CD4-positive, alpha-beta T cell (primary cell): ENCODE measurements at regions not wholly inside any gene's neighbourhood (a gene's known extent, or its start where the extent isn't known, plus 50 kb on each side); places are given as distances from the start of the nearest gene placed in this dataset.

ENCODE experiments used
- ATAC-seq: fragments of 200-7000 bp; cut with Tn5 transposase; one replicate; pipeline ENCODE4 v1.10.0; 2022; ENCODE audit warnings: mild to moderate bottlenecking; ENCODE audit not compliant: poor library complexity
- CTCF ChIA-PET: fragments of 350-600 bp; sonication (Branson Sonifier 250); formaldehyde crosslinking; loops from one replicate; lab custom pipeline; 2021; ENCODE audit warnings: antibody characterized with exemption, inconsistent platforms; lab: Charles Lee
- POLR2A ChIA-PET: fragments of 350-600 bp; sonication (Branson Sonifier 250); formaldehyde crosslinking; loops from one replicate; lab custom pipeline; 2021; ENCODE audit warnings: antibody characterized with exemption, inconsistent platforms; lab: Charles Lee
- DNase-seq, 14 experiments: peaks; one replicate each; pipeline ENCODE4 v3.0.0-alpha.2; 2013 to 2020; ENCODE audit warnings: mixed read lengths in 2 of 14
- H3K27ac ChIP-seq, 2 donors: one replicate each; pipeline versions ENCODE4 v1.5.1 to v1.7.0; 2013; ENCODE audit warnings: low read length in 2 of 2, low read depth in 1 of 2, mild to moderate bottlenecking in 1 of 2
- H3K27me3 ChIP-seq, 2 experiments: 1 replicate in 1 of 2; 2 replicates in 1 of 2; pipeline versions ENCODE4 v1.6.1 to v1.7.0; 2013; ENCODE audit warnings: low read length in 2 of 2, control low read depth in 1 of 2, mild to moderate bottlenecking in 1 of 2, moderate library complexity in 1 of 2; ENCODE audit not compliant: insufficient read depth in 2 of 2, control insufficient read depth in 1 of 2
- H3K36me3 ChIP-seq: one replicate; pipeline ENCODE4 v1.6.1; 2013; ENCODE audit warnings: low read length, control low read depth; ENCODE audit not compliant: insufficient read depth
- H3K4me1 ChIP-seq: one replicate; pipeline ENCODE4 v1.6.1; 2013; ENCODE audit warnings: low read length, control low read depth; ENCODE audit not compliant: insufficient read depth
- H3K4me3 ChIP-seq: one replicate; pipeline ENCODE4 v1.5.1; 2013; ENCODE audit warnings: mild to moderate bottlenecking, low read length, moderate library complexity
- H3K9me3 ChIP-seq, 2 experiments: 1 replicate in 1 of 2; 2 replicates in 1 of 2; pipeline versions ENCODE4 v1.6.1 to v1.7.0; 2013; ENCODE audit warnings: low read length in 2 of 2, mild to moderate bottlenecking in 2 of 2, control low read depth in 1 of 2, moderate library complexity in 1 of 2; ENCODE audit not compliant: control insufficient read depth in 1 of 2, insufficient read depth in 1 of 2
- H3K27ac Mint-ChIP-seq: one replicate; pipeline ENCODE4 v1.8.0; 2020; ENCODE audit warnings: mixed read lengths
- H3K27me3 Mint-ChIP-seq: one replicate; pipeline ENCODE4 v1.8.0; 2021; ENCODE audit warnings: mixed read lengths
- H3K36me3 Mint-ChIP-seq: one replicate; pipeline ENCODE4 v1.8.0; 2021; ENCODE audit warnings: low read depth, mixed read lengths
- H3K4me1 Mint-ChIP-seq: one replicate; pipeline ENCODE4 v1.8.0; 2021; ENCODE audit warnings: low read depth, mixed read lengths
- H3K4me3 Mint-ChIP-seq: one replicate; pipeline ENCODE4 v1.8.0; 2020; ENCODE audit warnings: mild to moderate bottlenecking, mixed read lengths
- H3K9me3 Mint-ChIP-seq: one replicate; pipeline ENCODE4 v1.8.0; 2020; ENCODE audit warnings: mixed read lengths
- CTCF ChIP-seq: fragments of 200-600 bp; IDR thresholded peaks from one replicate; pipeline ENCODE4 v1.8.0; 2022; ENCODE audit warnings: antibody characterized with exemption, mild to moderate bottlenecking
- intact Hi-C, 2 experiments: fragments of 100-400 bp; cut with DNase I in 1 of 2; cut with micrococcal nuclease in 1 of 2; formaldehyde crosslinking; loops; one replicate each; pipeline versions ENCODE4 v1.15.1 to v1.9.0; 2023 to 2025; cut with DNase I, micrococcal nuclease

- Histone ChIP-seq H3K9me3 (no peaks in the 10 kb centered on the region), H3K27me3 (no peaks in the 10 kb centered on the region), H3K4me1 (peaks cover 10% of the 10 kb centered on the region), H3K27ac (no peak overlapping the region), H3K36me3 (no peaks in the 10 kb centered on the region), H3K4me3 (no peak overlapping the region)
- ChIA-PET POLR2A (no interaction called here), CTCF (interaction anchor here (0.7 kb wide), 1 partner anchor 589 kb away, joined by 3 read pairs; no protein-coding TSS in a partner anchor)
- no peaks in the 10 kb centered on the region for H3K27me3 Mint-ChIP-seq
- DNase-seq (no peak), ATAC-seq (no peak)
- TF ChIP-seq CTCF = no peak
- no peaks in the 10 kb centered on the region for H3K9me3 Mint-ChIP-seq
- H3K4me3 Mint-ChIP-seq = no peak overlapping the region
- H3K27ac Mint-ChIP-seq = no peak overlapping the region
- H3K36me3 Mint-ChIP-seq = no peaks in the 10 kb centered on the region
- intact Hi-C loops = no loop called here
- peaks cover 11% of the 10 kb centered on the region for H3K4me1 Mint-ChIP-seq
These were observed 256.2 kb downstream of the BCL11B start for GRCh38 chr14:99015833-99016232.

DNA sequence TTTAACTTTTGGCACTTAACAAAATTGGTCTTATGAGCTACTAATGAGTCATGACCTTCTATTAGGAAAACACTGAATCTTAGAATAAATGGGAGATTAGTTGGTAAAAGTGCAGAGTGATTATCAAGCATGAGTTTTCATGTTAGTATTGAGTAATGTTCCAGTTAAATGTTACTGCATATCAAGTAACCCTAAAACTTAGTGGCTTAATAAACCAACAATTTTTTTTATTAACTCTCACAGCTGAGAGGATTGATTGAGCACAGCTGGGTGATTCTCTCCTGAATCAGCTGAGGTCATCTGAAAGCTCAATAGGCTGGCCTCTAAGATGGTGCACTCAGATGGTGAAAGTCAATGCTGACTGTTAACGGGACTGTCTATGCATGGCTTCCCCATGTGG lies 248.6 kb downstream of the BCL11B start:
- Mint-ChIP-seq H3K36me3 (no peaks in the 10 kb centered on the region), H3K4me1 (peaks cover 38% of the 10 kb centered on the region), H3K9me3 (peaks cover 4% of the 10 kb centered on the region), H3K4me3 (no peak overlapping the region), H3K27me3 (no peaks in the 10 kb centered on the region), H3K27ac (no peak overlapping the region)
- Histone ChIP-seq H3K9me3 (no peaks in the 10 kb centered on the region), H3K27ac (no peak overlapping the region), H3K4me1 (peaks cover 24% of the 10 kb centered on the region), H3K36me3 (no peaks in the 10 kb centered on the region), H3K27me3 (no peaks in the 10 kb centered on the region), H3K4me3 (no peak overlapping the region)
- intact Hi-C loops = no loop called here
- no peak for TF ChIP-seq CTCF
- DNase-seq (no peak), ATAC-seq (no peak)
- POLR2A ChIA-PET = no interaction called here
- CTCF ChIA-PET = no interaction called here

- intact Hi-C loops = no loop called here
- no peaks in the 10 kb centered on the region for H3K27me3 Mint-ChIP-seq
- Histone ChIP-seq H3K27ac (no peak overlapping the region), H3K9me3 (no peaks in the 10 kb centered on the region), H3K4me3 (no peak overlapping the region), H3K4me1 (peaks cover 23% of the 10 kb centered on the region), H3K27me3 (no peaks in the 10 kb centered on the region), H3K36me3 (no peaks in the 10 kb centered on the region)
- H3K27ac Mint-ChIP-seq = no peak overlapping the region
- DNase-seq = no peak
- peaks cover 4% of the 10 kb centered on the region for H3K9me3 Mint-ChIP-seq
- no peak for TF ChIP-seq CTCF
- no peaks in the 10 kb centered on the region for H3K36me3 Mint-ChIP-seq
- CTCF ChIA-PET = no interaction called here
- ATAC-seq = no peak
- POLR2A ChIA-PET = no interaction called here
- no peak overlapping the region for H3K4me3 Mint-ChIP-seq
- H3K4me1 Mint-ChIP-seq = peaks cover 36% of the 10 kb centered on the region
These were observed 247.1 kb downstream of the BCL11B start for GRCh38 chr14:99024926-99025325.
